MV-4-11 (cell line): ENCODE measurements at regions not wholly inside any gene's neighbourhood (a gene's known extent, or its start where the extent isn't known, plus 50 kb on each side); places are given as distances from the start of the nearest gene placed in this dataset.

Experiments
- DNase-seq: peaks from one replicate; lab custom pipeline; 2025; lab: John Stamatoyannopoulos, UW

DNA sequence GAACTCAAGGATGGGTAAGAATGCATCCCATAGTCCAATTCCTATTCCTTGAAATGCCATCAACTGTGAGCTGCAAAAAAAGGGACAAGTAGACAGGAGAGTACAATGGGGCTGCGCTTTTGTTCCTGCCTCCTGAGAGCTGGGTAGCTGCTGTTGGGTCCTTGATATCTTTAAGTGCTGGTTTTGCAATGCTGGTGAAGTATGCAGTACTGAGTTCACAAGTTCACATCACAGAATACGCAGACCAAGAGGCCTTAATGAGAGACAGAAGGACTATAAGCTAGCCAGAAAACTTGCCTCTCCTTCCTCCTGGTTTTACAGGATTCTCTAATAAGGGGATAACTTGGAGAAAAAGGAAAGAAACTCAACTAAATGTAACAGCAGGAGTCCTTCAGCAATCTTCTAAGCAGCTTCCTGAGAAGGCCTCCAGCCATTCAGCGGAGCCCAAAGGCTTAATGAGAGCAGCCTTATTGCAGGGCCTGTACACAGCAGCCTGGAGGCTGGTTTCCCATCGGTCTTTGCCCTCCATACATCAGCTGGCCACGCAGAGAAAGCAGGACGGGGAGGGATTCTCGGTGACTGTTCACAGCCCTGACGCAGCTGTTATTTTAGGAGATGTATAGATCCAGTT lies 293.1 kb downstream of the CDCA7 start:
- DNase-seq: peak; percentile 26

DNA sequence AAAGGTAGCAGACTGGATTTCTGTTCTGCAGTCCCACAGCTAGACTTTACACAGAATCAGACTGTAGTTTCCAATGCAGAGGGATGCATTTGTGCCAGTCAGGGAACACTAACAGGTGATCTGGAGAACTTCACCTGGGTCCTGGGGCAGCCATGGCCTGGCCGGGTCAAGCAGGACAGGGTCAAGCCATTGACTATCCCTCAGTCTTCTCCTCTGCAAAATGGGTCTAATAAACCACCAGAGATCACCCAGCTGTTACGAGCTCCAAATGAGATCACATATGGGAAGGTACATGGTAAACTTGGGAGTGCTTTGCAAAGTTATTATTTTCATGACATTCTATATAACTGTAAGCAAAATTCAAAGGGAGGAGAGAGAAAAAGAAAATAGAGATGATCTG lies 294.1 kb downstream of the CDCA7 start:
- DNase-seq: no peak

DNA sequence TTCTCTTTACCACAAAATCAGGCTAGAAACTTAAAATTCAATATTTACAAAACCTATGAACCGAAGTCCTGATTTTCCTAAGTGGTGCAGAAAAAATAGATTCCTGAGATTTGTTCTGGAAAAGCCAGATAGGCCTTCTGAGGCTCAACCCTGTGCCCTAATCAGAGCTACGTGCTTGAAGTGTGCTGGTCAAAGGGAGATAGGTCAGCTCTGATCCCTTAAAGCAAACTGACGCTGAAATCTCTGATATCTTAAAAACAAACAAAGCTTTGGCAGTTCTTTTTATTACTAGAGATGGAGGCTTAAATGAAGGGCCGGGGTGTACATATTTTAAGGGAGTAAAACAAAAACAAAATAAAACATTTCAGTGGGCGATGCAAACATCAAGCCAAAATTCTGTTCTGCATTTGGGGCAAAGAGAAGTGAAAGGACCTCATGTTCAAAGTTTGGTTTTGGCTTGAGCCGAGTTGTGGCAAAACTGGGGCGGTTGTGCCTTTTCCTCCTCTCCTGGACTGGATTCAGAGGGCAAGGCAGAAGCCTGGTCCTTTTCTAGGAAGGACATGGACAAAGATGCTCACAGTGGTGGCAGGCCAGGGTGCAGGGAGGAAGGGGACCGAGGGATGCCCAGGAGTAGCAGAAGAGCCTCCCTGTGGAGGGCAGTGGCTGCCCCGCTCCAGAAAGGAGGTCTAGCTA lies 295.0 kb downstream of the CDCA7 start:
- peak; percentile 53 for DNase-seq

DNA sequence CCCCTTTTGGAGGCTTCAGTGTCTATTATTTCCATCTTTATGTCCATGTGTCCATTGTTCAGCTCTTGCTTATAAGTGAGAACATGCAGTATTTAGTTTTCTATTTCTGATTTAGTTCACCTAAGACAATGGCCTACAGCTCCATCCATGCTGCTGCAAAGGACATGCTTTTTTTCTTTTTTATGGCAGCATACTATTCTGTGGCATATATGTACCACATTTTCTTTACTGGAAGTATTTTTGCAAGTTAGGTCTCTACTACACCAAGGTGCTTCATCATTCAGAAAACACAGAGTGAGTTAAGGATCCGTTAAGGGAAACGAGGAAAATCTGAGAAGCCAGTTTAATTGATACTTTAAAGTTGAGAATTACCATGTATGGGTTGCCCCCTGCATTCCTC lies 297.2 kb downstream of the CDCA7 start:
- no peak for DNase-seq

DNA sequence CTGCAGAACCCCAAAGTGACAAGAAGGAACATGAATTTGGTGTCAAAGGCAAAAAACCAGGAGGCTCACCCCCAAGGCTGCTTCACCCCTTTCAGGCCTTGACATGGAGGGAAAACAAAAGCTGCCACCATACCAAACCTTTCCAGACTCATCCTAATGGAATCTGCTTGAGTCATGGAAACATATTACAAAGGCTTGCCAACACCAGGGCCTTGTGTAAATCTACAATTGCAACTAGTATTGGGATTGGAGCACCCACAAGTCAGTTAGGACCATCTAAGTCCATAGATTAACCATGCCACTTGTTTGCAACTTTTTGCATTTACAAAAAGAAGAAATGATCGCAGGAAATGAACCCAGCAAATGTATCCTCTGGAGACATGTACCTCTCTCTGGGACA lies 297.6 kb downstream of the CDCA7 start:
- no peak for DNase-seq

DNA sequence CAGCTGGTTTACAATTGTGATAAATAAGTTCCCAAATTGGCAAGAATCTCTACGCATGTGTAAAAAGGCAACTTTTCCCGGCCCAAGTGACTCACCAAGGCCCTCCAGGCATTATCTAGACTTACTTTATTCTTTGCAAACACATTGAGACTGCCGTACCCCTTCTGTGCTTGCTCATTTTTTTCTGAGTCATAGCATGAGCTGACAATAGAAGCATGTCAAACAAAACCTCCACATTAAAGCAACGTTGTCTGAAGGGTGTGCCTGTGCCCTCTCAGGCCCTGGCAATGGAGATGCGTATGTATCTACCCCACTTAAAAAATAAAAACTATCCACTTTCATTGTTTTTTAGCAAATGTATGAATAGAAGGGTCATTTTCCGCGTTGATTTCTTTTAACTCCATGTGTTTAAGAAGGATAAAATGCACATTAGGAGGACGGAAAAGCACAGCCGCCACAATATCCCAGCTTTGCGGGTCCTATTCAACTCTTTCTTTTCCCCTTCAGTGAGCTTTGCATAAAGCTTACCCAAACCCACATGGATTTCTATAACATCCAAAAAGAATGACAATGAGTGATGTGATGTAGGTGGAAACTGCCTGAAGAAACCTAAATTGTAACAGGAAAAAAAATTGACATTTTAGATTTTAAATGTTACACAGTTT lies 298.2 kb downstream of the CDCA7 start:
- no peak for DNase-seq

DNA sequence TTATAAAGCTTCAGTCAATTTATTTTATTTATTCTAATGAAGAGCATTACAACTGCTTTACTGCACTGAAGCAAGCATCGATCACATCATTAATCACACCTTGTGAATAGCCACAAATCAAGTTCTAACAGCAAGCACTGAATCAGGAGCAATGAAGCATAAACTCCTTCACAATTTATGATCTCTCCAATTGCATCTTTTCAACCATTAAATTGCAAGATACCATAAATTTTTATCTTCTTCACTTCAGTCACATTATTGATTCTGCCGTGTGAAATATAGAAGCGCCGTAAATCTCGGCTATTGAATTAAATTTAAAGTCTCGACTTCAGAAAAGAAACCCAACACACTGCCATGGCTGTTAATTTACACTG lies 298.7 kb downstream of the CDCA7 start:
- no peak for DNase-seq

DNA sequence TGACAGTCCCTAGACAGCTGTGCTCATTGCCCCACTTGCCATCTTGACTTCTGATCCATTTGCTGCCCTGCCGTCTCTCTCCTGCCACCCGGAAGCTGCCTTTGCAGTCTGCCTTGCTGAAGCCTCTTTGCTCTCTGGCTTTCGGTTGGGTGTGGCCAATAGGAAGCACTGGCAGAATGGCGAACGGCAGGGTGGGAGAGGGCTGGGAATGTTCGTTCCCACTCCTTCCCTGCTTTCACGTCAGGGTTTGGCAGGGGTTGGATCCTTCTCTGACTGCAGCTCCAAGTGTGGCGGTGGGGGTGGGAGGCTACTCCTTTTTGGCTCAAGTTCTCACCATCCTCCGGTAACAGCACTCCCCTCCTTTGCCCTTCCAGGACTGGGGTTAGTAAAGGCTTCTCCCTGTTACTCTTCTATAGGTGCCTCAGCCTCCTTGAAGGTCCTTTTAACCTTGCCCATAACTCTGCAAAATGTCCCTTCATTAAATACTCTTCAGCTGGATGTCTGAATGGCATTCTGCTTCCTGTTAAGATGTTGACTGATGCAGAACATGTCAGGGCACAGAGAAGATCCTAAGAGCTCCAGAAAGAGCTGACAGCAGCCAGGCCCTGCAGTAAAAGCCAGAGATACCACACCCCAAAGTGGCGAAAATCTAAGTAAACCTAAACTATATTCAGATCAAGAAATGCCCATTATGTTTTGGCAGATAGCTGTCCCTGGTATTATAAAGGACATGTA lies 299.7 kb downstream of the CDCA7 start:
- DNase-seq: no peak

DNA sequence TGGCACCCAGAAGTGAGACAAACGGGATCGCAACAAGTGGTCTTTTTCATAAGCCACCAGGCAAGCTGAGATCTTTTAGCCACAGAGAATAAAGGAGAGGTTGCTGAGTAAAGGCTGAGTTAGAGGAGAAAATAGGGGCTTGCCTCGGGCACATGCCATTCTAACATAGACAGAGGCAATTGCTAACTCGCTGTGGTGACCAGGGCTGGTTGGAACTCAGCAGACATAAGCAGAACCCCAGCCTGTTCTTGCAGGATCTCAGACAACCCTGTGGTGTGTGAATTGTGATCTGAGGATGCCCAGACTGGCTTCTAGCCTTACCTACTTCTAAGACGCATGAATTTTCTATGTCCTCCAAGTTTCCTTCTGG lies 300.2 kb downstream of the CDCA7 start:
- DNase-seq: no peak

DNA sequence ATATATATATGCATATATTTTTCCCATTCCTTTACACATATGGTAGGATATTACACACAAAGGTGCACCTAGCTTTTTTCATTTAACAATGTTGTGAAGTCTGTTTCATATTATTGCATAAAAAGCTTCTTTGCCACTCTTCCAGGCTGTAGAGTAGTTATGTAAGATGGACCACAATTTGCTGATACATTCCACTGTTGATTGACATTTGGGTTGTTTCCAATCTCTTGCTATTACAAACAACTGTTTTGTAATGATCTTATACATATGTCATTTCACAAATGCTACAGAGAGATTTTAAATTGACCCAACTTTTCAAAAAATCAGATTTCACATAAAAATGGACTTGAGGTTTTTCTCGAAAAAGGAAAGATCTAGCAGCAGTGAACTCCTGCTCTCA lies 301.4 kb downstream of the CDCA7 start:
- no peak for DNase-seq

DNA sequence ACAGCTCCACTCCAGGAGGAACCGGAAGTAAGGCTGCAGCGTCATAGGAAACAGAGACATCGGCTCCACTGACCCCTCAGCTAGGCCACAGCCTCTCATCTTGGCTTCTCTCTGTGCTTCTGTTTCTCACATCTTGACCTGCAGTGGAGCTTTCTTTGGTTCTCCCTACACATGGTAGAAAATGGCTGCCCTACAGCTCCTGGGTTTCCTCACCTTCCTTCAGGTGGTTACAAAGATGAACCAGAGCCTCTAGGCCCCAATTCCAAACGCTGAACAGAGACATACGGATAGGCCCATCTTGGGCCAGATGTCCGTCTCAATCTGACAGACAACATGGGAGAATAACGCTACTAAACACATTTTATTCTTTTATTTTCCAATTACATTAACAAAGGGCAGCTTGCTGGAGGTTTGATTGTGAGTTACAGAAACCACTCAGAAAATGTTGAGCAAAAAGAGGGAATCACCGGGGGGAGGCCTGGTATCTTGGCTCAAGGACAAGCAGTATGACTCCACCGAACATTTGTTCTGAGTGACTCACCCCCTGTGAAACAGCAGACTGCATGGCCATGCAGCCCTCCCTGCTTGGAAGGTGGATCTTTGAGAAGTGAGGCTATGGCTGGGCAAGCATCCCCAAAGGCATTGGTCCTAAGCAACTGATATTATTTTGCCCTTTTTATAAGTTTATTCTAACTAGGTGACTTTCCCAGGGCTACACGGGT lies 303.5 kb downstream of the CDCA7 start:
- DNase-seq: no peak

DNA sequence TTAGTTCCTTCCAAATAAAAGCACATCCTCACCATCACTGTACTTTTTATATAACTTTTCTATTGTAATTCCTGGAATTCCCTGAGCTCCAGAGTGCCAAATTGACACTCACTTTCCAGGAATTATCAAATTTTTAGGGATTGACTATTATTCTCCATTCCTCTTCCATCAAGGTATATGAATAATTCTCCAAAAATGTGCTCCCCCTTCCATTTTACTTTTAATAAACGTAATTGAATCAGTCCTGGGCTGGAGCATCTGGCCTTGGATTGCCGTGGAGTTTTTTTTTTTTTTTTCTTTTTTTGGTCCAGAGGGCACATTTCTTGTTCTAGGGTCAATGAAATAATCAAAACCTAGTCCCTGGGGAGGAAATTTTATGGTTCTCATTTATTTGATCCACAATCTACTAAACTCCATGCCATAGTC lies 304.3 kb downstream of the CDCA7 start:
- no peak for DNase-seq

DNA sequence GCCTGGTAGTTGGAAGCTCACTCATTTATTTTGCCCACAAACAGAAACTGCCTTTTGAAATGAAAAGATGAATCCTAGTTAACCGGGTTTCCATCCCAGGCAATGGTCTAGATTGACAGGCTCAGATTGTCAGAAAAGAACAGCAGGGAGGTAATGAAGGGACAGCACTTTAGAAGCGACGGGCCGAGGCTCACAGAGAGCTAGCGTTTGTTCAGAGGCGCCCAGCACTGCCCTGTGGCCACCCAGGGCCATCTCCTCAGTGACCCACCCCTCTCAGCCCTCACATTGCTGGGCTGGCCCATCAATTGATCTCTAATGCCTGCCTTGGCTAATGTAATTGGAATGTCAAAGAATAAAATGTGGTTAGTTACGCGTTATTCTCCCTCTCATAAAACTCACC lies 304.8 kb downstream of the CDCA7 start:
- no peak for DNase-seq

DNA sequence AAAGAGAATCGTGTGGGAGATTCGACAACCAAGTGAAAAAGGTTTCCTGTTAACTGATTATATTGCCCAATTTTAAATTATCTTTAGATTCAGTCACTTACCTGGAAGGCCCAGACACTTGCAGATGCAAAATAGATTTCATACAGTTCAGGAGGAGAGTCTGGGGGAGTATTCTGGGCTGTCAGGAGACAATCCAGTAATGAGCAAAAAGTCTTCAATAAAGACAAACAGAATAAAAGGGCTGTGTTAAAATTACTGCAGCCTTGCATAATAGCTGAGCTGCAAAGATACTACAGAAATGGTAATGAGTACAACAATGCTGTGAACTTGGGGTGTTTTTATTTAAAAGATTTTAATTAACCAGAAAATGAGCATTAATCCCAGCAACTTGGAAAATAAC lies 303.6 kb downstream of the SP3 start:
- no peak for DNase-seq

DNA sequence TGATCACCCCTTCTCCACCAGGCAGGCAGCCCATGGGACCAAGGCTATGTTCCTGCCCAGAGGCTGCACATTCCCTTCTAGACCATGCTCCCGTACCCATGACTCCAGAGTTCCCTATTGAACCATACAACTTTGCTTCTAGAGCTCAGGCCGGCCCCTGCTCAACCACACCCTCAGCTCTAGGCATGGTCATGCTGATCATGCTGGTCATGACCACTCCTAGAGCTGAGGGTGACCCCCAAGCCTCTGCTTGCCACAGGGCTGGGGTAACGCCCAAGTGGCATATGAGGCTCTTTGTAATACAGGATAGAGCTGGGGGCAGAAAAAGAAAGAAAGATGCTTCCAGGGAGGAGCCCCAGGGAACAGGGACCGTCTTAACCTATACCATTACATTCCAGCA lies 301.8 kb downstream of the SP3 start:
- no peak for DNase-seq

DNA sequence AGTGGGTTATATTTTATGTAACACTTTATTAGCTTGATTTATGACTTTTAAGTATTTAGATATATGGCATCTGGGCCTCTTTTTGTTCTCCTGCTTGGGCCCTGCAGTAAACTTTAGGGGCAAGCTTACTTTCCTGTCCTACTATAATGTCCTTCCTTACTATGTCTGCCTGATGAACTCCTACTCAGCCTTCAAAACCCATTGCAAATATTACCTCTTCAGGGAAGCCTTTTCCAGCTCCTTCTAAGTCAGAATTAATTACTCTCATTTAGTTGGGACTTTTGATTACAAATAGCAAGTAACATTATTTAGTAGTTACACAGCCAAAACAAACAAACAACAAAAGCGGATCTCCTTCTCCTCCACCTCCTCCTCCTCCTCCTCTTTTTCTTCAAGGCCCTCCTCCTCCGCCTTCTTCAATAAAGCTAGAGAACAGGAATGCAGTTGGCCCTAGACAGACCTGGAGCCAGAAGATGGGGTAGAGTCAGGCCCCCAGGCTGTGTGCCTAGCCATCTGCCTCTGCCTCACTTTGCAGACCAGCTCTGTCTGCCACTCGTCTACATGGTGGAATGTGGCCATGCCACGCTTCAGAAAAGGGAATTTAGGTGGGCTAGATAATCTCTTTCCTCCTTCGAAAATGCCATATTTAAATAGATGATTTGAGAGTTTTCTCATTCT lies 301.2 kb downstream of the SP3 start:
- DNase-seq: no peak

DNA sequence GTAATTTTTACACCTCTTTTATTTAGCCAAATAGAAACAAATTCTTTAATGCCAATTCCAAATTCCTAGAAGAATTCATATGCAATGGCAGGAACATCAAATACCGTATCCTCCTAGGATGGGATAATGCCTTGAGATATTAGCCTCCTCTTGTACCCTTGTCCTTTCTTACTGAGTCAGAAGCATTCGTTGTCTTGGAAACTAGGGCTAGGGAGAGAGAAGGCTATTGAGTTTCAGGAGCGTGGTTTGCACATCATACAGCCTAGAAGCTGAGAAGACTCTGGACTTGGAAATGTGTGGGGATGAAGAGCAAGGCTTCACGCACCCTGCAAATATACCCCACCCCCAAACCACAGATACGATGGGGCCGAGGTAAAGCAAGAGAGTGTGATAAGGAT lies 300.7 kb downstream of the SP3 start:
- no peak for DNase-seq

DNA sequence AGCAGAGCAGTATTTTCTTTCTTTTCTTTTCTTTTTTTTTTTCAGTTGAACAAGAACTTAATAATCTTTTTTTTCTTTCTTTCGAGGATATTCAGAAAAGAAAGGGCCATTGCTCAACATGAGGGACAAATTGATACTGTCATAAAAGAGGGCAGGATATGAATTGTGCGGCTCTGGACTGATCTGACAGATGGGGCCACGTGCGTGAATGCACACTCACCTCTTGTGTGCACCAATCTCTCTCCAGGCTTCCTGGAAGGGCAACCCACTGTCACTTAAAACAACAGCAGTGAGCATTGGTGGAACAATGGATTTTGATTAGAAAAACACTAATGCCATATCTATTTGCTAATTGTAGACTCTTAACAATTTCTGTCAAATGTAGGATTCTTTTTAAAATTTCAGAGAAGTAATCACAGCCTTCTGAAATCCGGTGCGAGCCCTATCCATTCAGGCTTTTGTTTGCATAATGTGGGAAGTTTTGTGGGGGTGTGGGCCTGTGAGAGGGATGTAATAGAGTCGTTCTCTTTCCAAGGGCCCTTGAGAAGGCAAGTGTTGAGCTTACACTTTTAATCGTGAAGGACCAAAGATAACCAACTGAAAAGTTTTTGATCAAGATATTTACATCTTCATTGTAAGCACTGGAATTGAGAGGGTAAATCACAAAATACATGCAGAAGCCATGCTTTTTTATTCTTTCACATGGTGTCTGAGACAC lies 298.8 kb downstream of the SP3 start:
- DNase-seq: no peak

DNA sequence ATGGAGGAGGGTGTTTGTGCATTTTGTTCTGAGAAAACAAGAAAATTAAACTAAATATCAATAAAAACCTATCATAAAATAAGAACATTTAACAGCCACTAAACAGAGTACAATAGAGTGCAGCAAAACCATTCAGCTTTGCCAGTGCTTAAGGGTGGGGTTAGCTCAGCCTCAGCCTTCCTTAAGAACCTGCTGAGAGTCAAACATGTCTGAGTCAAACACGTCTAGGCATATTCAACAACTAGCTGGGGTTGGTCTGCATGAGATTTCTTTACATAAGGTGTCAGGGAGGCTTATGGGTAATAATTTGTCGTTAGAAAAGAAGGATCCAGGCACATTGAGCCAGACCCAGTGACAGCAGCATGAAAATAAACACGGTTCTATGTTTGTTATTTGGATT lies 298.2 kb downstream of the SP3 start:
- DNase-seq: no peak

DNA sequence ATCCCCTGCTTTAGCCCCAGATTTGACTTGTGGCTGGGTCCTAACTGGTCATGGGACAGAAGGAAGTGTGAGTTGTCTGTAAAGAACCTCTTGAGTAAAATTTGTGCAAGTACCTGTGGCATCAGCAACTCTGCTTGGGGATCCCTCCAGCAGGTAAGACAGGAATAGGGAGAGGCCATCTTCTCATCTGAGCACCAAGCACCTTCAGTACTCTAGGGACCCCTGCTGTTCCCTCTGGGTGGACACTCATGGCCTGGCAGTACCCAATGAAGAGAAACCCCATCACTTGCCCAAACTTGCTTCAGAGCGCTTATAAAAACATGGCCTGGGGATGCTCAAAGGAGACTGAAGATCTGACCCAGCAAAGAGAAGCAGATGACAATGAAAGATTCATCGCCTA lies 297.8 kb downstream of the SP3 start:
- no peak for DNase-seq

DNA sequence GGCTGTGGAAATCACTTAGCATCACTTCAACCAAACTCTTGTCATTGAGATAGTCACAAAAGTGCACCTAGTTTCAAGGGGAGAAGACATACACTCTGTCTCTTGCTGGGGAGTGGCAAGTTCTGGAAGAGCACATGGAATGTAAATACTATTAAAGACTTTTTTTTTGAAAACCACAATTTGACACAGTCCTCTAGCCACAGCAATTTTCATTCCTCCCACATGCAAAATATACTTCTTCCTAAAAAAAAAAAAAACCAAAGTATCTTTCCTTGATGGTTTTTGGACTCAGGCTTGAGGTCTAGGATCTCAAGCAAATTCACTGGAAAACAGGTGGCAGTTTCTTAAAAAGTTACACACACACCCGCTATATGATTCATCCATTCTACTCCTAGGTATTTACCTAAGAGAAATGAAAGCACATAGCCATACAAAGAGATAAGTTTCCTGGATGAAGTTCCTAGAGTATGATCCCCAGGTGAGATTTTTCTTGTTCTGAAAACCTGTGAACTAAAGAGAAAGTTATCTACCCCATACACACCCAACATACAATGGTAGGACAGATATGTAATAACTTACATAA lies 295.8 kb downstream of the SP3 start:
- no peak for DNase-seq
